ENCODE measurements at regions not wholly inside any gene's neighbourhood (a gene's known extent, or its start where the extent isn't known, plus 50 kb on each side); places are given as distances from the start of the nearest gene placed in this dataset.
"Not testable (repeated sequence)": the region's sequence is repeated elsewhere in the genome, so short reads cannot be mapped to it uniquely, and the experiment has no call there.

DNA sequence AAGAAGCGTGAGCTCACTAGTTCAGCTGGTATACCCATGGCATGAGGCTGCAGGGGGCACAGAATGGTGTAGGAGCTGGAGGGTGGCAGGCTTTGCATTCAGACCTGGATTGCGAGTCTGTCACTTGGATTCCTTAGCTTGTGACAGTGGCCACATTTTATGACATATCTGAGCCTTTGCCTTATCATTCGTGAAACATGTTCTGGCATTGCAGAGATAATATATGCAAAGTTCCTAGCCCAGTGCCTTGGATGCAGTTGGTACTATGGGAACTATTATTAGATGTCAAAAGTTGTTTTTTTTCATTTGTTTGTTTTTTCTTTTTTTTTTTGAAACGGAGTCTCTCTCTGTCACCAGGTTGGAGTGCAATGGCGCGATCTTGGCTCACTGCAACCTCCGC is 230.7 kb upstream of the PRDM1 start:
- intact Hi-C loops (cut with micrococcal nuclease) = no loop called here

DNA sequence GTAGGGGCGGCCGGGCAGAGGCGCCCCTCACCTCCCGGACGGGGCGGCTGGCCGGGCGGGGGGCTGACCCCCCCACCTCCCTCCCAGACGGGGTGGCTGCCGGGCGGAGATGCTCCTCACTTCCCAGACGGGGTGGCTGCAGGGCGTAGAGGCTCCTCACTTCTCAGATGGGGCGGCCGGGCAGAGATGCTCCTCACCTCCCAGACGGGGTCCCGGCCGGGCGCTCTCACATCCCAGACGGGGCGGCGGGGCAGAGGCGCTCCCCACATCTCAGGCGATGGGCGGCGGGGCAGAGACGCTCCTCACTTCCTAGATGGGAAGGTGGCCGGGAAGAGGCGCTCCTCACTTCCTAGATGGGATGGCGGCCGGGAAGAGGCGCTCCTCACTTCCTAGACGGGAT is 232.2 kb upstream of the PRDM1 start:
- intact Hi-C loops (cut with micrococcal nuclease) = not testable (repeated sequence)

DNA sequence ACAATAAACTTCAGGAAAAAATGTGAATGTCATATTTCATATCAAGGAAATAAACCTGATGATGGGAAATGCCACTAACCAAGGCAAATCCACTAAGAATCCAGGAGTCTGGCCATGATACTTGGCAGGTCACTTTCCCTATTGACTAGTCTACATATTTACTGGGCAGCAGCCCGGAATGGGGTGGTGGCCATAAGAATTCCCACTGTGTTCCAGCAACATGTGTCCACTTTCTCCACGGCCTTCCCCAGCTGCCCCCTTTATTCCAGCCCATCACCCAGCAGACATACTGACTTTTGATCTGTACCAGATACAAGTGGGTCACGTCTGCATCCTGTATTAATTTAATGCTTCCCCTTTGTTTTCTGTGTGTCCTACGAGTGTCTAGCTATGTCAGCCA is 234.5 kb upstream of the PRDM1 start:
- intact Hi-C loops (cut with micrococcal nuclease) = no loop called here

DNA sequence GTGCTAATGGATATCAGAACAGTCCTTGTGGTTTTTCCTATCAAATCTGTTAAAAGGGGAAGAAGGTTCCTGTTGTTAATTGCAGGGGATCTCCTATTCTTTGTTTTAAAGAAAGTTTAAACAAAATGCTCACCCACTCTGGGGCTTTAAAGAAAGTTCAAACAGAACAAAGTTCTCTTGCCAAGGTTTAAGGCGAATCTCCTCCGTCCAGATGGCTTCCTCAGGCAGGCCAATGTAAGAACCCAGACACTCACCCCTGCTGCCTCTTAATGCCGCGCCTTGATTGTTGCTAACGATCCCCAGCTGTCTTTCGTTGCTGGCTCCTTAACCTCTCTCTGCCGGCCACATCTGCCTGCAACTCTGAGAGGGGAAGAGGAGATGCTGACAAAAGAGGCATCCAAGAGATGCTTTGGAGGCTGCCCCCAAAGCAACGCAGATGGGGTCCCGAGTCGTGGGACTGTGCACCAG is 235.0 kb upstream of the PRDM1 start:
- intact Hi-C loops (cut with micrococcal nuclease) = no loop called here

DNA sequence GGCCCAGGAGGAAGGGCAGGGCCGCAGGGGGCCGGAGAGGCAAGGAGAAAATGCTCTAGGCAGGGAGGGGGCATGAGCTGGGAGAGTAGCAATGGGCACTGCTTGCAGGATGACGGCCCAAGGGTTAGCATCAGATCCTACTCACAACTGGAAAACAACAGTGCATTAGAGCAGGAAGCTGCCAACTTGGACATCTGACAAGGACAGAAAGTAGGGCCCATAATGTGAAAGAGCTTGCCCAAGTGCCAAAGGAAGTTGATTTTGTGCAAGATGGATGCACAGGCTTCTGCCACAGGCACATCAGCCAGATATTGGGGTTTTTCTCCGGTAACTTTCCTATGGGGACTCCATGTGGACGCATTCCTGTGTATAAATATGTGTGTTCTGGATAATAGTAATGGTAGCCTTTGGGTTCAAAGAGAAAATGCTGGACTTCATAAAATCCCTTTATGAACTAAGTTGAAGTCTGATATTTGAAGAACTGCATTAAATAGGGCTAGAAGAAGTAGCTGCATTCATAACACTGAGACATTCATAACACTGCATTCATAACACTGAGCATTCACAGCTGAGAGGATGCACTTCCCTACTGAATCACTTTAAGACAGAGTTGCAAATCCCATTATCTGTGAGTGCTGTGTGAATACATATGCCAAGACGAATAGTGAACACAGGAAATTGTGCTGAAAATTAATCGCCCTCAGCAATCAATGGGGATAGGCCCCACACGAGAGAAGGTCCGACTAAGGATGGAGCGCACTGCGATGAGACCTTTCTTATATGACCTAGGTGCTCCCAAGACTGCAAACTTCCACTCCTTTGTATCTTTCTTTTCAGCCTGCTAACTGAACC is 235.6 kb upstream of the PRDM1 start:
- intact Hi-C loops (cut with micrococcal nuclease) = no loop called here

DNA sequence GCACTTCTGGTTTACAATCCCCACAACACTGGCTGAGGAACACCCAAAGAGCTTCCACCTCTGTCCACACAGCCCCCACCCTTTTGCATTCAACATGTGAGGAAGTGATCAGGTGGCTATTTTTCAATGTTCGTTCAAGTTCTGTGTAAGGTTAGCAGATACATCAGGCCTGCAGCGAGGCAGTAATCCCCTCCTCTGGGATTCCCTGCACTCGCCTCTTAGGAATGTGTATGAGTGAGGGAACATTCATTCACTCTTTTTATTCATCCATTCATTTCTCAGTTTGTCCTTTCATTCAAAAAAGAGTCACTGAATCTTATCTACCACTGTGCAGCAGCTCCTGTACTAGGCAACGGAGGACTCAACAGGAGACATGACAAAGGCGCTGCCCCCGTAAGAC is 236.4 kb upstream of the PRDM1 start:
- intact Hi-C loops (cut with micrococcal nuclease) = no loop called here

DNA sequence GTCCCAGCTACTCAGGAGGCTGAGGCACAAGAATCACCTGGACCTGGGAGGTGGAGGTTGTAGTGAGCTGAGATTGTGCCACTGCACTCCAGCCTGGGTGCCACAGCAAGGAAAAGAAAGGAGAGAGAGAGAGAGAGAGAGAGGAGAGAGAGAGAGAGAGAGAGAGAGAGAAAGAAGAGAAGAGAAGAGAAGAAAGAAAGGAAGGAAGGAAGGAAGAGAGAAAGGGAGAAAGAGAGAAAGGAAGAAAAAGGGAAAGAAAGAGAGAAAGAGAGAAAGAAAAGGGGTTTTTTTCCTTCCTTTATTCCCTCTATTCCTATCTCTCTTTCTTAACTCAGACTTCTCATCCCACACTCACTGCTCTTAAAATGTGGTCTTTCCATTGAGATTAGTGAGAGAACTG is 238.7 kb upstream of the PRDM1 start:
- intact Hi-C loops (cut with micrococcal nuclease) = no loop called here

DNA sequence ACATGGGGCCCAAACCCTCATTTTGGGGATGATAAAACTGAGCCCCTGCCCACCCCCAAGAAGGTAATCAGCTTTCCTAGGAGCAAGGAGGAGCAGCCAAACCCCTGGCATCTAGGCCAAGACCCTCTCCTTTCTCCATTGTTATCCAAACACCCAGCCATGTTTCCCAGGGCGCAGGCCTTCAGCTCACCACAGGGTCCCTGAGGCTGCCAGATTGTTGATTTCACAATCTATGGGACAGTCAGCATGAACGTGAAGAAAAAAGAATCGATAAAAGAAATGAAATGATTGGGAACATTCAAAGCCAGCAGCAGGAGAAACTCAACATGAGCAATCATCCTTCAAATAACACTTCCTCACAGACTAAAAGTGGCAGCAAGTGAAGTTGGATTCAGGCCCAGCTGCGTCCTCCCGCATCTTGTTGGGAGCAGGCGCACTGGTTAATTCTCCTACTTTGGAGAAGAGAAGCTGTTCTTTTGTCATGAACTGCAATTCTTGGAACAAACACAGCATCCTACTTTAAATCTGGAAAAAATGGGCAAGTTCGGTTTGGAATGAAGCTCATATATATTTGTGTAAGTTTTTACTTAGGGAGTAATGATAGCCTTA is 241.8 kb upstream of the PRDM1 start:
- intact Hi-C loops (cut with micrococcal nuclease) = no loop called here

DNA sequence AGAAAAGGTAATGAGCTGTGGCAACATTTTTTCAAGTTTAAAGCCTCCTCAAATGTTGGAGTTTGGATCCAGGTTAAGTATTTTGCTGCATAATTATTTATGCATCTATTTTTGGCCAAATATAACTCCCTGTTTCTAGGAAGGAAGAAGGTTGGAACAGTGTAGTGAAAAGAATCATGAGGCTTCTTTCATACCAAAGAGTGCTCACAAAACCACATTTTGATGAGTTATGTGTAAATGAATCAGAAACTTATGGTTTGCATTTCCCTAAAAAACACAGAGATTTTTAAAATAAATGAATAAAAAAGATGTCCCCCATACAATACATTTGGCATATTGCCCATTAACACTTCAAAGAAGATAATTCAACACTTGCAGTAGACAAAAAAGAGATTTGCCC is 246.9 kb upstream of the PRDM1 start:
- intact Hi-C loops (cut with micrococcal nuclease) = no loop called here

DNA sequence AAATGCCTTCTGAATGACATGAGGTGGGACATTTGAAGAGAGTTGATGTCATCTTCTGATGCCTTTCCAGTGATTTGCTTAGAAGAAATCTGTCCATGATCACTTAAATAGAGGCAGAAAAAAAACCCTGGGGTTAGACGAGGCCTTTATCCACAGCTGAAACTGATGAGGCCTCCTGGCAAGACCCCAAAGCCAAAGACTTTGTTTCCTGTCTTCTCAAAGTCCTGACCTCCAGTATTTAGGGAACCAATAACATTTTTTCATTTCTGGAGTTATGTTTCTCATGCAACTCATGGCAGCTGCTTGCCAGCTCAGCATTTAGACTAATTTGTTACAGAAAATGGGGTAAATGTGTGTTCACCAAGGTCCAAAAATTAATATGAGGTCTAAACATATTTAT is 248.0 kb upstream of the PRDM1 start:
- intact Hi-C loops (cut with micrococcal nuclease) = no loop called here

DNA sequence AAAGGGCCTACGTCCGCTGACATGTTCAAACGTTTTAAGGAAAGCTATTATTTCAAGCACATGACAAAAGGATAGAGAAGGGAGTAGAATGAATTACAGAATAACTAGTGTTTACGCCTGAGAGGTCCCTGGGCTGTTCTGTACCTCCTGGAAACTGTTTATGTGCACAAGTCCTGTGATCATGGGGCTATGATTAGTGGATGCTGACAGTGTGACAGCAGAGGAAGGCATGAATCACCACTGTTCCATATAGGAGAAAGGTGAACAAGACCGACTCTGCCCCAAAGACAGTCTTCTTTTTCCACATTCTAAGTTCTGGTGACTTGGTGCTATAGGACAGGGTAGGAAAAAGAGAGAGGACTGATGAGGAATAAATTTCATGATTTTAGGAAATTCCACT is 249.2 kb upstream of the PRDM1 start:
- intact Hi-C loops (cut with micrococcal nuclease) = no loop called here

DNA sequence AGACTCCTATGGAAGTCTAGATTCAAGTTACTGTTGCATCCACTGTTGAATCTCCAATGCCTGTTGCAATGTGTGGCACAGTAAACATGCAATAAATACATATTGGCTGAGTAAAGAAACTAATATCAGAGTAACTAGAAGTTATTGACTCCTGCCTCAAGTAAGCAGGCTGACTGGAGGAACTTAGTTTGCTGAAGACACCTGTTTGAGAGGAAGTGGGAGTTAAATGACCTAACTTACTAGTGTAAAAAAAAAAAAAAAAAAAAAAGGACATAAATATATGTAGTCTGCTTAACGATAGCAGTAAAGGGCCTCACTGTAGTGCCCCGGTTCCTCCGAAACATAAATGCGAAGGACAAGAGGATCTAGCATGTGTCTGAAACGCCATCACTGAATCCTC is 249.8 kb upstream of the PRDM1 start:
- intact Hi-C loops (cut with micrococcal nuclease) = no loop called here

DNA sequence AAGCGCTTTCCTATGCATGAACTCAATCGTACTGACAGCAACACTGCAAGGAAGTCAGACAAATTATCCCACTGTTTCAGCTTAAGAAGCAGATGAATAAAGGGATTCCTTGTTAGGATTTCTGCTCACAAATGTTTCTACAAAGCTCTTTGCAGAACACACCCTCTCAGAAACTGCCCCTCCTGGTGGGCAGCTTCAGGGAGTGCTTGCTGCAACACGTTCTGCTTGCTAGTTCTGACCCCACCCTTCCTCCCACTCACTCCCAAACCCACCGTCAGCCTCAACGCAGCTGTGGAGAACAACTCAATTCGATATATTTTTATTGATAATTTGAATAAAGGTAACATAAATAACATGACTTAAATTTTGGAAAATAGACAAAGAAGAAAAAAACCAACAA is 250.8 kb upstream of the PRDM1 start:
- intact Hi-C loops (cut with micrococcal nuclease) = no loop called here

DNA sequence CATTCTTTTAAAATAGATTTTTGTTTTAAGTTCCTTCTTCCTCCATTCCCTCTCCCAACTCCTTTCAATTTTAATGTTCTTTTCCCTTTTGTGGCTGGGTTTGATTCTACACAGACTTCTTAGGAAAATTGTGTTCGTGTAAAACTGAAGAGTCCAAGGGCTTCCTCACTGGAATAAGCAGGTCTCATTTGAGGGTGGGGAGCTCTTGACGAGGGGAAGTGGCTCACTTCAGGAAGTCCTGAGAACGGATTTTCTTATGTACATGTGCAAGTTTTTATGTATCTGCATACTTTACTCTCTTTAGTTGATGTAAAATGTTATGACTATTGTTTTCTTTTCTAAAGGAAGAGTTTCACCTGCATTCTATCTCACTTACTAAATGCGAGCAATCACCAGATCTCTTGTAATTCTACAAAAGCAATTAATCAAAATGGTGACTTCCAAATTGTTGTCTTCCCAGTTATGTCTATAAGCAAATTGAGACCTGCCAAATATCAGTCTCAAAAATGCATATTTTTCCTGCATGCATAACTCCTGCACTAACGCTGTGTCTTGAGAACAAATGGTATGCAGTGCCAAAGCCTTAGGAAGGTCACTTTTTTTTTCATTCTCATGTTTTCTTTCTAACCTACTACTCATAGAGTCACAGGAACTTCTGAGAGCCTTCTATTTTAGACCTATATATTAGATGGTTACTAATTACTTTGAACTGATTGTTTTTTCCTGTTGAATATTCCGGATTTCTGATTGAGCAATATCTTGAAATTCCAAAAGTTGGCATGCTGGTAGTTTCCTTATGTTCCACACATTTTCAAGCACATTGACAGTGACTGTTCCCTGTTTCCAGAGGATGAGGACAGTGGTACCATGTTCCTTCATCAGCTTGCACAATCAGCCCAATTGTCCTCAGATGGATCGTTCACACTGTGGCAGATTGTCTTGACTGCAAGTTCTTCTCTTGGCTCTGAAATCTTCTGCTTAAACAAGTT is 251.9 kb upstream of the PRDM1 start:
- intact Hi-C loops (cut with micrococcal nuclease) = no loop called here

DNA sequence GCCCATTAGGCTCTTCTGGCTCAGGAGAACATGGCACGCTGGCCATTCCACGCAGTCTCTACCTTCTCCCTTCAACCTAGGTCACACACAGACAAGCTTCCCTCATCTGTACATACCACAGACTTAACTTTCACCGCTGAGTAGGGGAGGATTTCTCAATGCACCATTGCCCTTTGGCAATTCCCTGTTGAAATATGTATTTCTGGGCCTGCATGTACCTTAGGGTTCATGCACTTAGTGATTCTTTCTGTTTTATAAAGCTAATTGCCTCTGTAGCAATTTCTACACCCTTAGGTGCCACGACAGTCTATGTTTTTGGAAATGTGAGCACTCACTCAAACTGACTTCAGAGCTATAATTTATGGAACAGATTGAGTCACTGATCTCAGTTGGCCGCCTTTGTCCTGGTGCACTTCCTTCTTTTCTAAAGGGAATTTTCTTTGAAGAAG is 253.8 kb upstream of the PRDM1 start:
- intact Hi-C loops (cut with micrococcal nuclease) = no loop called here

DNA sequence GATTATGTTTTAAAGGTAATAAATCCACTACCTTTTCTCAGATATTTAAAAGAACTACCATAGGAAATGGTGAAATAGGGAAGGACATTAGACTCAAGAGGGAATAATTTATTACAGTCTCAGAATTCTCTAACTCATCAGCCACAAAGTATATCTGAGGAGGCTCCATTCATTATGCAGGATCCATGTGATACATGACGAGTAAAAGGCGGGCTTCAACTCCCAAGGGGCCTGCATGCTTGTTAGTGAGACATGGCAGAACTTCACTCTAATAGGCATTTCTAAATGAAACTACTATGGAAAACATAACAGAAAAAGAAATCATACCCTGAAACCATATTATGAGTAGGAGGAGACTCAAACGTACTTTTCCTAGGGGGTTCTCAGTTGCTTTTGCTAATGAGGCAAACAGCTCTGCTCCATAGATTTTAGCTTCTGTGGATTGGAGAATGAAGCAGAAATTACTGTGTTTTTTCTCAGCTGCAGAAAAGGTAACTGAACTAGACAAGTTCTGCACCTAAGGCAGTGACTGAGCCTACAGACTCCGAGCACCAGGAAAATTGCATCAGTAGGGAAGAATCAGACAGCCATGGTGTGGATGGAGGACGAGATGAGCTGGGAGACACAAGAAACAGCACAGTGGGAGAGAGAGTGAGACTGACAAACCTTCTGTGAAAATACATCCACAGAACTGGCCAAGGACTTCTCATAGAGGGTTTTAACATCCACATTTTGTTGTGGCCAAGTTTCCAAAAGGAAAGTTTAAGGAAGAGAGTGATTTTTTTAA is 254.6 kb upstream of the PRDM1 start:
- intact Hi-C loops (cut with micrococcal nuclease) = no loop called here

DNA sequence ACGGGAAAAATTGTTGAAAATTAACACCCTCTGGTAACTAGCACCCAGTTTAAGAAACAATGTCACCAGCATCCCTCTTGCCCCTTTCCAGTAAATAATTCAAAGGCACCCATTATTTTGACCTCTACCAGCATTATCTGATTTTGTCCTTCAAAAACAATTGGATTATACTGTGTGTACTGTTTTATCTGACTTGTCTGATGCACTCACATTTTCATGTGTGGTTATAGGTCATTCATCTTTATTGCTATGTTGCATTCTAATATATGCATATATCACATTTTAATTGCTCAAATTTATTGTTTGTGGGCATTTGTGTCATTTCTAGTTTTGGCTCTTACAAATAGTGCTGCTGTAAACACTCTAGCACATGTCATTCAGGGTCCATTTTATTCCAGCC is 260.9 kb upstream of the PRDM1 start:
- intact Hi-C loops (cut with micrococcal nuclease) = no loop called here

DNA sequence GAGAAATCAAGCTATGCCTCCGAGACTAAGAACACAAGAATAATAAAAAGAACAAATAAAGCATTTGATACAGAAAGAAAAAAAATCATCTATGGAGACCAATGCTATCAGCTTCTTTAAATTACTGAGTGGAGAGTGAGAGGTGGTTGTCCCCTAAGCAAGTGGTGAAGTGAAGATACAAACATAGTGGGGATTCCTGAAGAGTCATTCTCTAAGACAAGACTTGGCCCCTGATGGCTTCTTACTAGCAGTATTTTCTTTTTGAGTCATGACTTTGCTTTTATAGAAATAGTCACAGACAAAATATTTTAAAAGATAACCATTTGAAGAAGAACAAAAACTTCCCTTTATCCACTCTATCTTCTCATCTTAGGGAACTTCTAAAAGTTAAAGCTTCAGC is 261.4 kb upstream of the PRDM1 start:
- intact Hi-C loops (cut with micrococcal nuclease) = no loop called here

DNA sequence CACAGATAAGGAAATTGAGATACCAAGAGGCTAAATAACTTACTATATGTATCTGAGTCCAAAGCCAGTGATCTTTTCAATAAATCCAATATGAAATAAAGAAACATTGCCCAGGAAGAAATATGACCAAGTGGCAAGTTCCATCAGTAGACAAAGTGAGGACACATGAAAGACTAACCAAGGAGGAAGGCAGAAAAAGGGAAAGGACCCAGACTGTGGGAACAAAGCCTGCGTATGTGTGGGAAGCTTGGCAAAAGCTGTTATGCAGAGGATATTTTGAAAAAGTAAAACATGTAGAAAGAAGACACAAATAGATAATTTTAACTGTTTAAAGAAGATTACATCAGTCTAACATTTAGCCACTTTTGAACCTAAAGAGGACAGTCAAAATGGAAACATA is 264.4 kb upstream of the PRDM1 start:
- intact Hi-C loops (cut with micrococcal nuclease) = no loop called here

DNA sequence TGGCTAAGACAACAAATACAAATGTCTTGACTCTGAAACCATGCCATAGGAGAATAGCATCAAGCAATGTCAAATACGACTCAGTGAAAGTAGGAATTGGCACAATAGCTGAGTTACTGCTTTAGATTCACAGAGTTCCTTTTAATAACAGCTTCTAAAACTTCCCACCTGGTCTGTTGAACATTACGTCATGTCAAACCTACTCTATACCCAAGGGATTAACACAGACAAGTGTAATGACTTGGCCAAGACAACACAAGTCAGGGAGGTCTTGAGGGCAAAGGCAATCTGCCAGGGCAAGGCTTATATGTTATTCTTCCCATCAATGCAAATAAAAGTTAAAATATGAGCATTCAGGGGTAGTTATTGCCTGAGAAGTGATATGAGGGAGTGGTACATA is 265.1 kb upstream of the PRDM1 start:
- intact Hi-C loops (cut with micrococcal nuclease) = no loop called here

DNA sequence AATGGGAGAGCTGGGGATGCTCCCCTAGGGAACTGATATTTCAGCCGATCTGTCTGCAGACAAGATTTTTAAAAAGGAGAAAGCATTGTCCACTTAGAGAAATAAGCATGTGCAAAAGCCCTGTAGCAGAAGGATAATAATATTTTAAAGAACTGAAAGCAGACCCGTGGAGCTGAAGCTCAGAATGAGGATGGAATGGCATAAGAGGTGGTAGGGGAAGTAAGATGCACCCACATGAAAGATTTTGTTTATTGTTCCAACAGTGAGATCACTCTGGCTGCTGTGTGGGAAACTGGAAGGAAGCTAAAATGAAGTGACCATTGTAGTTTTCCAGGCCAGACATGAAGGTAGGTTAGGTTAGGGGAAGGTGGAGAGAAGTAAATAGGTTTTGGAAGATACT is 266.4 kb upstream of the PRDM1 start:
- intact Hi-C loops (cut with micrococcal nuclease) = loop anchor here (10.0 kb wide), 2 partner anchors 335 to 365 kb away; no protein-coding TSS in a partner anchor
